Activated T-helper 2 cell treated with anti-CD3 and anti-CD28 coated beads, Interferon-gamma antibody, Interleukin-2, Interleukin-4, amounts not matched to agents 10 μg/mL and 5 μg/mL and 100 μg/mL, durations not matched to agents 14 hours and 24 hours and 36 hours (primary cell): ENCODE measurements at regions not wholly inside any gene's neighbourhood (a gene's known extent, or its start where the extent isn't known, plus 50 kb on each side); places are given as distances from the start of the nearest gene placed in this dataset.

Source experiments
- DNase-seq: peaks from one replicate; pipeline ENCODE4 v3.0.0; 2021; ENCODE audit warnings: low spot score
- H3K27ac Mint-ChIP-seq: one replicate; pipeline ENCODE4 v1.8.0; 2021; ENCODE audit warnings: mixed read lengths
- H3K27me3 Mint-ChIP-seq: one replicate; pipeline ENCODE4 v1.8.0; 2021; ENCODE audit warnings: low read depth, mixed read lengths
- H3K36me3 Mint-ChIP-seq: one replicate; pipeline ENCODE4 v1.8.0; 2021; ENCODE audit warnings: low read depth, mixed read lengths
- H3K4me1 Mint-ChIP-seq: one replicate; pipeline ENCODE4 v1.8.0; 2021; ENCODE audit warnings: low read depth, mixed read lengths
- H3K4me3 Mint-ChIP-seq: one replicate; pipeline ENCODE4 v1.8.0; 2021; ENCODE audit warnings: low read depth, mild to moderate bottlenecking, moderate library complexity, mixed read lengths
- H3K9me3 Mint-ChIP-seq: one replicate; pipeline ENCODE4 v1.8.0; 2021; ENCODE audit warnings: mixed read lengths
- intact Hi-C: fragments of 100-400 bp; cut with micrococcal nuclease; formaldehyde crosslinking; loops from one replicate; pipeline ENCODE4 v1.15.1; 2023

GRCh38 chr12:29882846-29883245, 99.1 kb upstream of the TMTC1 start:
- peaks cover 7% of the 10 kb centered on the region for H3K9me3 Mint-ChIP-seq
- intact Hi-C loops = no loop called here

GRCh38 chr12:29880987-29881386, 97.2 kb upstream of the TMTC1 start:
- intact Hi-C loops = no loop called here
- no peak for DNase-seq
- H3K27me3 Mint-ChIP-seq = no peaks in the 10 kb centered on the region
- no peaks in the 10 kb centered on the region for H3K36me3 Mint-ChIP-seq
- no peak overlapping the region for H3K4me3 Mint-ChIP-seq
- H3K4me1 Mint-ChIP-seq = no peaks in the 10 kb centered on the region
- H3K9me3 Mint-ChIP-seq = peaks cover 7% of the 10 kb centered on the region
- no peak overlapping the region for H3K27ac Mint-ChIP-seq

More at GRCh38 chr12:29882846-29883245, 99.1 kb upstream of the TMTC1 start:
- Mint-ChIP-seq H3K27me3 (no peaks in the 10 kb centered on the region), H3K27ac (no peak overlapping the region), H3K4me3 (no peak overlapping the region), H3K36me3 (no peaks in the 10 kb centered on the region), H3K4me1 (no peaks in the 10 kb centered on the region)
- no peak for DNase-seq

GRCh38 chr12:29879606-29880308, 96.0 kb upstream of the TMTC1 start:
- Mint-ChIP-seq H3K9me3 (peaks cover 7% of the 10 kb centered on the region), H3K27me3 (no peaks in the 10 kb centered on the region), H3K36me3 (no peaks in the 10 kb centered on the region), H3K4me1 (no peaks in the 10 kb centered on the region), H3K27ac (no peak overlapping the region), H3K4me3 (no peak overlapping the region)
- intact Hi-C loops = no loop called here
- DNase-seq = no peak

GRCh38 chr12:29869946-29870345, 86.2 kb upstream of the TMTC1 start:
- no peaks in the 10 kb centered on the region for H3K27me3 Mint-ChIP-seq
- H3K27ac Mint-ChIP-seq = no peak overlapping the region
- no peak overlapping the region for H3K4me3 Mint-ChIP-seq
- intact Hi-C loops = no loop called here
- DNase-seq = no peak
- no peaks in the 10 kb centered on the region for H3K4me1 Mint-ChIP-seq
- no peaks in the 10 kb centered on the region for H3K9me3 Mint-ChIP-seq
- no peaks in the 10 kb centered on the region for H3K36me3 Mint-ChIP-seq

GRCh38 chr12:29867823-29868222, 84.1 kb upstream of the TMTC1 start:
- Mint-ChIP-seq H3K4me3 (no peak overlapping the region), H3K27me3 (no peaks in the 10 kb centered on the region), H3K4me1 (no peaks in the 10 kb centered on the region), H3K27ac (no peak overlapping the region), H3K36me3 (no peaks in the 10 kb centered on the region), H3K9me3 (no peaks in the 10 kb centered on the region)
- no peak for DNase-seq
- intact Hi-C loops = no loop called here

- H3K4me1 Mint-ChIP-seq = no peaks in the 10 kb centered on the region
- no peaks in the 10 kb centered on the region for H3K36me3 Mint-ChIP-seq
- no peaks in the 10 kb centered on the region for H3K27me3 Mint-ChIP-seq
- H3K27ac Mint-ChIP-seq = no peak overlapping the region
- DNase-seq = no peak
- no peaks in the 10 kb centered on the region for H3K9me3 Mint-ChIP-seq
- intact Hi-C loops = no loop called here
- H3K4me3 Mint-ChIP-seq = no peak overlapping the region
Measured at GRCh38 chr12:29863665-29864064, 79.9 kb upstream of the TMTC1 start.

GRCh38 chr12:29858270-29858786, 74.6 kb upstream of the TMTC1 start:
- H3K27me3 Mint-ChIP-seq = no peaks in the 10 kb centered on the region
- no peaks in the 10 kb centered on the region for H3K36me3 Mint-ChIP-seq
- no peaks in the 10 kb centered on the region for H3K9me3 Mint-ChIP-seq
- no peak overlapping the region for H3K27ac Mint-ChIP-seq
- no peak overlapping the region for H3K4me3 Mint-ChIP-seq
- intact Hi-C loops = no loop called here
- no peaks in the 10 kb centered on the region for H3K4me1 Mint-ChIP-seq
- no peak for DNase-seq

GRCh38 chr12:29847246-29847645, 63.5 kb upstream of the TMTC1 start:
- Mint-ChIP-seq H3K27ac (no peak overlapping the region), H3K4me1 (no peaks in the 10 kb centered on the region), H3K36me3 (no peaks in the 10 kb centered on the region), H3K27me3 (no peaks in the 10 kb centered on the region), H3K4me3 (no peak overlapping the region), H3K9me3 (no peaks in the 10 kb centered on the region)
- intact Hi-C loops = no loop called here
- no peak for DNase-seq

GRCh38 chr12:29844667-29845066, 60.9 kb upstream of the TMTC1 start:
- intact Hi-C loops = no loop called here
- Mint-ChIP-seq H3K4me3 (no peak overlapping the region), H3K27me3 (no peaks in the 10 kb centered on the region), H3K36me3 (no peaks in the 10 kb centered on the region), H3K27ac (no peak overlapping the region), H3K9me3 (peaks cover 6% of the 10 kb centered on the region), H3K4me1 (no peaks in the 10 kb centered on the region)
- DNase-seq = no peak

- peaks cover 20% of the 10 kb centered on the region for H3K9me3 Mint-ChIP-seq
- no peak overlapping the region for H3K27ac Mint-ChIP-seq
- H3K27me3 Mint-ChIP-seq = no peaks in the 10 kb centered on the region
- H3K4me1 Mint-ChIP-seq = no peaks in the 10 kb centered on the region
- H3K36me3 Mint-ChIP-seq = no peaks in the 10 kb centered on the region
- H3K4me3 Mint-ChIP-seq = no peak overlapping the region
- intact Hi-C loops = no loop called here
- DNase-seq = no peak
Measured at GRCh38 chr12:29843036-29843435, 59.3 kb upstream of the TMTC1 start.

GRCh38 chr12:29838768-29839167, 55.0 kb upstream of the TMTC1 start:
- DNase-seq = no peak
- Mint-ChIP-seq H3K4me1 (no peaks in the 10 kb centered on the region), H3K4me3 (no peak overlapping the region), H3K27me3 (no peaks in the 10 kb centered on the region), H3K36me3 (no peaks in the 10 kb centered on the region), H3K27ac (no peak overlapping the region), H3K9me3 (peaks cover 42% of the 10 kb centered on the region)
- intact Hi-C loops = no loop called here
